Common myeloid progenitor, CD34-positive (primary cell): ENCODE measurements at regions not wholly inside any gene's neighbourhood (a gene's known extent, or its start where the extent isn't known, plus 50 kb on each side); places are given as distances from the start of the nearest gene placed in this dataset.
A peak's percentile ranks its signal among the peaks of the same experiment; 100 is the strongest.

ENCODE experiments used
- CTCF ChIA-PET: fragments of 350-600 bp; sonication (Branson Sonifier 250); formaldehyde crosslinking; loops from one replicate; lab custom pipeline; 2021; ENCODE audit warnings: antibody characterized with exemption; lab: Charles Lee
- POLR2A ChIA-PET: fragments of 350-600 bp; sonication (Branson Sonifier 250); formaldehyde crosslinking; loops from one replicate; lab custom pipeline; 2021; ENCODE audit warnings: antibody characterized with exemption; lab: Charles Lee
- DNase-seq, 3 donors: peaks; one replicate each; pipeline versions ENCODE4 v3.0.0 to v3.0.0-alpha.2; 2013
- H3K27ac ChIP-seq, 2 experiments: 1 replicate in 1 of 2; 2 replicates in 1 of 2; pipeline ENCODE4 v1.7.0; 2013; ENCODE audit warnings: inconsistent platforms in 2 of 2, low read length in 2 of 2, mild to moderate bottlenecking in 2 of 2, low read depth in 1 of 2, moderate library complexity in 1 of 2; ENCODE audit not compliant: severe bottlenecking in 2 of 2, insufficient read depth in 1 of 2, poor library complexity in 1 of 2
- H3K27me3 ChIP-seq, 5 experiments: replicated peaks in 2 of 5; 1 replicate in 3 of 5; 2 replicates in 2 of 5; pipeline versions ENCODE4 v1.6.1 to v1.7.0; 2013; ENCODE audit warnings: low read length in 4 of 5, mild to moderate bottlenecking in 2 of 5, moderate library complexity in 2 of 5, inconsistent platforms in 1 of 5; ENCODE audit not compliant: insufficient read depth in 5 of 5, control insufficient read depth in 4 of 5
- H3K36me3 ChIP-seq, 4 experiments: 1 replicate in 2 of 4; 2 replicates in 2 of 4; pipeline versions ENCODE4 v1.6.1 to v1.7.0; 2013; ENCODE audit warnings: low read length in 3 of 4, control low read depth in 1 of 4, mild to moderate bottlenecking in 1 of 4; ENCODE audit not compliant: control insufficient read depth in 4 of 4, insufficient read depth in 4 of 4
- H3K4me1 ChIP-seq, 4 experiments: 1 replicate in 3 of 4; 2 replicates in 1 of 4; pipeline versions ENCODE4 v1.6.1 to v1.7.1; 2013; ENCODE audit warnings: low read length in 3 of 4, mild to moderate bottlenecking in 3 of 4, control low read depth in 1 of 4, inconsistent platforms in 1 of 4, moderate library complexity in 1 of 4; ENCODE audit not compliant: control insufficient read depth in 4 of 4, insufficient read depth in 4 of 4; ENCODE audit errors: control extremely low read depth in 1 of 4
- H3K4me3 ChIP-seq, 7 experiments: 1 replicate in 4 of 7; 2 replicates in 3 of 7; pipeline versions ENCODE4 v1.5.1 to v1.7.0; 2013; ENCODE audit warnings: mild to moderate bottlenecking in 7 of 7, low read length in 6 of 7, moderate library complexity in 6 of 7, inconsistent platforms in 2 of 7, low read depth in 2 of 7, control low read depth in 1 of 7; ENCODE audit not compliant: insufficient read depth in 4 of 7, control insufficient read depth in 1 of 7; ENCODE audit errors: extremely low read depth in 1 of 7
- H3K9me3 ChIP-seq, 5 experiments: 1 replicate in 4 of 5; 2 replicates in 1 of 5; pipeline versions ENCODE4 v1.6.1 to v1.7.1; 2013; ENCODE audit warnings: low read length in 4 of 5, mild to moderate bottlenecking in 2 of 5, inconsistent platforms in 1 of 5, low read depth in 1 of 5, moderate library complexity in 1 of 5; ENCODE audit not compliant: control insufficient read depth in 4 of 5, insufficient read depth in 2 of 5; ENCODE audit errors: control extremely low read depth in 1 of 5
- WGBS: methylation state at CpG from one replicate; pipeline ENCODE4 v1.1.5; 2013; ENCODE audit not compliant: insufficient coverage; 5-methylcytosine and 5-hydroxymethylcytosine counted together

DNA sequence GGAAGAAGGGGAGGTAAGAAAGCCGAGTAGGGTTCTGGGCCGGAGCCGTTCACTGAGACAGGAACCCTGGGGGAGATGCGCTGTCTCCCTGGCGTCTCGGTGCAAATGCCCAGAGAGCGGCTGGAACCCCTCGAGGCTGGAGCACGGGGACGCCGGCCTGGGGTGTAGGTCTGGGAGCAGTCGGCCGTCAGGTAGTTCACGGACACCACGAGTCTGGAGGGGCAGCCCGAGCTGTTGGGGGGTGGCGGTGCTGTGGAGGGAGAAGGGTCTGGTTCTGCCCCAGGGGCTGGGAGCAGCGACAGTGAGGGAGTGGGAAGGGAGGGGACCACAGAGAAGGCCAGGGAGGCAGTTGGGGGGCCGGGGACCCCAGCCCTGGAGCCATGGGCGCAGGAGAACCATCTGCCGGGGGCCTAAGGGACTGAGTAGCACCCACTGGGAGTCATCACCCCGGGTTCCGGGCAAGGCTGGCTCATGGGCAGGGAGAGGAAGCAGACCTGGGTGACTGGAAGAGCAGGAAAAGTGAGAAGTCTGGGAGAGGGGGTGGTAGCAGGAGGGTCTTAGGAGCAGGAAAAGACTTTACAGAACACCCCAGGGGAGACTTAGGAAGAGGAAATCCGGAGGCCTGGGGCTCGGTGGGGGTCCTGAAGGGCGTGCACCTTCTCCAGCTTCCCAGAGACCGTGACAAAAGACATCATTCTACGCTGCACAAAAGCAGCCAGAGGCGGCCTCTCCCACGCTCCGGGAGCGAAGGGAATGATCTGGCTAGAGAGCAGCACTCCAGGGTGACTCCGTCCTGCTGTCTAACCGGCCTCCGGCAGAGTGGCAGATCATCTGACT lies 173.1 kb upstream of the SOX1 start:
- DNase-seq: no peak
- POLR2A ChIA-PET: no interaction called here
- H3K36me3 ChIP-seq: no peaks in the 10 kb centered on the region
- WGBS: 5% methylated on average over 34 of the region's 35 CpGs
- CTCF ChIA-PET: no interaction called here
- peaks cover 3 to 62% (median 28%) of the 10 kb centered on the region in 5 experiments for H3K27me3 ChIP-seq
- peaks cover 0 to 13% (median 5%) of the 10 kb centered on the region in 5 experiments for H3K9me3 ChIP-seq
- peak overlapping the region in 2 of 7 experiments; percentile 15 to 51 for H3K4me3 ChIP-seq
- H3K27ac ChIP-seq: no peak overlapping the region
- peaks cover 0 to 9% (median 7%) of the 10 kb centered on the region in 4 experiments for H3K4me1 ChIP-seq

DNA sequence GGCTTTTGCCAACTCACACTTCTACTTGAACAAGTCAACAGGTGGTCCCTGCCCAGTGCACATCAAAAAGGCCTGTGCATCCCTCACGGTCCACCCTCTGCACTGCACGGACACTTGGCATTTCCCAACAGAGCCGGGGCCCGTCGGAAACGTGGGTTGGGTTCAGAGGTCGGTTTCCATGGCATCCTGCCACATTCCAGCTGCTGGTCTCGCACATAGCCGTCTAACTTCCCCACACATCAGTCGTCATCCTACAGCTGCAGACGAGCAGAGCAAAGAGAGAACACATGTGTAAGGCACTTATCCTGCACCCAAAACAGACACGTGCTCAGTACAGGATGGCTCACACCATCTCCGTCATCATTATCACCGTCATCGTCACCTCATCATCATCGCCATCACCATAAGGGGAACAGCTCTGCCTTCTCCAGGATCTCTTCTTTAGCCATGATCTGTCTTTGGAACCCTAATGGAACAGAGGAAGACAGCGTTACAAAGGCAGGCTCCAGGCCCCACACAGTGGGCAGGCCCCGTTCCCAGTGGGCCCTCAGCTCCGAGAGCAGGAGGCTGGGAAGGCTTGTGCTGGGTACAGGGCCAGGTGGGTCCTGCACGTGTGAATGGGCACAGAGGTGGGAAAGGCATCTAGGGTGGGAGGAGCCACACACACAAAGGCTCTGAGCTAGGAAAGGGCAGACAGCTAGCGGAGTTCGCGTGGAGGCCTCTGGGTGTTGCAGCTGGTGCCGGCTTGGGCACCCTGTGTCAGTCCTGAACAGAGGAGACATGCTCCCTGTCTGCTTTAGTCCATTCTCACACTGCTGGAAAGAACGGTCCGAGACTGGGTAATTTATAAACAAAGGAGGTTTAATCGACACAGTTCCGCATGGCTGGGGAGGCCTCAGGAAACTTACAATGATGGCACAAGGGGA lies 170.8 kb upstream of the SOX1 start:
- Histone ChIP-seq H3K27ac (no peak overlapping the region), H3K27me3 (peaks cover 0 to 69% (median 32%) of the 10 kb centered on the region in 5 experiments), H3K9me3 (peaks cover 0 to 11% (median 5%) of the 10 kb centered on the region in 5 experiments), H3K36me3 (no peaks in the 10 kb centered on the region), H3K4me1 (peaks cover 0 to 9% (median 7%) of the 10 kb centered on the region in 4 experiments), H3K4me3 (no peak overlapping the region)
- POLR2A ChIA-PET: no interaction called here
- 73% methylated on average over 26 of the region's 28 CpGs for WGBS
- CTCF ChIA-PET: no interaction called here
- DNase-seq: no peak

GRCh38 chr13:111897178-111897845 lies 169.6 kb upstream of the SOX1 start:
- ChIA-PET CTCF (no interaction called here), POLR2A (no interaction called here)
- Histone ChIP-seq H3K36me3 (no peaks in the 10 kb centered on the region), H3K4me3 (no peak overlapping the region), H3K4me1 (peaks cover 0 to 9% (median 7%) of the 10 kb centered on the region in 4 experiments), H3K27me3 (peaks cover 0 to 66% (median 30%) of the 10 kb centered on the region in 5 experiments), H3K9me3 (peaks cover 0 to 6% (median 2%) of the 10 kb centered on the region in 5 experiments), H3K27ac (no peak overlapping the region)
- DNase-seq: no peak
- 70% methylated on average over 11 of the region's 19 CpGs for WGBS

- Histone ChIP-seq H3K4me1 (peaks cover 0 to 9% (median 7%) of the 10 kb centered on the region in 4 experiments), H3K9me3 (peaks cover 0 to 5% (median 2%) of the 10 kb centered on the region in 5 experiments), H3K27ac (no peak overlapping the region), H3K36me3 (no peaks in the 10 kb centered on the region), H3K27me3 (peaks cover 0 to 61% (median 29%) of the 10 kb centered on the region in 5 experiments), H3K4me3 (no peak overlapping the region)
- ChIA-PET CTCF (no interaction called here), POLR2A (no interaction called here)
- 73% methylated on average over 6 of the region's 9 CpGs for WGBS
- no peak for DNase-seq
Measured at GRCh38 chr13:111897846-111898215, 169.1 kb upstream of the SOX1 start.

- Histone ChIP-seq H3K27ac (no peak overlapping the region), H3K9me3 (peaks cover 0 to 5% (median 2%) of the 10 kb centered on the region in 5 experiments), H3K4me1 (no peaks in the 10 kb centered on the region), H3K36me3 (no peaks in the 10 kb centered on the region), H3K27me3 (peaks cover 0 to 48% (median 19%) of the 10 kb centered on the region in 5 experiments), H3K4me3 (no peak overlapping the region)
- ChIA-PET POLR2A (no interaction called here), CTCF (no interaction called here)
- no peak for DNase-seq
- WGBS: 95% methylated on average over 25 of the region's 35 CpGs
Measured at GRCh38 chr13:111898956-111899713, 167.8 kb upstream of the SOX1 start.

DNA sequence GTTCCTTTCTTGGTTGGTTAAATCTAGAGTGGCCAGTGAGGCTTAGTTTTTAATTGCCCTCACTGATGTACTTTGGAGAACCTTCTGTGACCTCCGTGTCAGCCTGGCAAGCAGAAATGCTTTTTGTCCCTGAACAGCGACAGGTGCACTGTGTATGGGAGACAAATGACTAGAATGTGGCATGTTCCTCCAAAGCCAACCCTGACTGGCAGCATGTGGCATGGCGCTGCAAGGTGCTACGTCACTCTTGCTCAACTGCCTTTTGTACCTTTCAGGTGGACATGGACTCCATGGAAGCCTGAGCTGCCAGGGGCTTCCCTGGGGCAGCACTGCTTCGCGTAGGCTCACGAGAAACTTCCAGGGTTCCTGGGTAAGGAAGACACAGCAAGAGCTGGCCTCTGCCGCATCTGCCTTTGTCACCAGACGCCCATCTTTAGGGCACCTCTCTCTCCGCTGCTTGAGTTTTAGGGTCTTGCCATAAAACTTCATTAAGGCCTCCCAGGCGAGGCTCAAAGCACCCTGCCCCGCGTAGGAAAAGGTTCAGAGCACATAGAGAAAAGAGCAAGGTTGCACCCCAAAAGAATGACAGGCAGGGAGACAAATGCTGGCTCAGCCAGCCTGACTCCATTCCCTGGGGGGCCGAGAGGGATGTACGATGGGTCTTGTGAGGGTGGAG lies 167.1 kb upstream of the SOX1 start:
- DNase-seq: no peak
- H3K27ac ChIP-seq: no peak overlapping the region
- ChIA-PET CTCF (no interaction called here), POLR2A (no interaction called here)
- H3K4me3 ChIP-seq: no peak overlapping the region
- no peaks in the 10 kb centered on the region for H3K4me1 ChIP-seq
- peaks cover 0 to 41% (median 13%) of the 10 kb centered on the region in 5 experiments for H3K27me3 ChIP-seq
- H3K9me3 ChIP-seq: peaks cover 0 to 5% (median 2%) of the 10 kb centered on the region in 5 experiments
- WGBS: 94% methylated on average over 15 of the region's 15 CpGs
- H3K36me3 ChIP-seq: no peaks in the 10 kb centered on the region
